Activated T-helper 17 cell treated with anti-CD3 and anti-CD28 coated beads, Interleukin-2, amount 50 U/mL, for 72 hours (primary cell): ENCODE measurements at regions not wholly inside any gene's neighbourhood (a gene's known extent, or its start where the extent isn't known, plus 50 kb on each side); places are given as distances from the start of the nearest gene placed in this dataset.

ENCODE experiments used
- ATAC-seq: fragments of 150-1000 bp; cut with Tn5 transposase; replicated peaks from 2 replicates; pipeline ENCODE4 v1.10.0; 2021; ENCODE audit warnings: mild to moderate bottlenecking, moderate library complexity
- H3K27ac Mint-ChIP-seq: one replicate; pipeline ENCODE4 v1.8.0; 2022; ENCODE audit warnings: mixed read lengths
- H3K27me3 Mint-ChIP-seq: one replicate; pipeline ENCODE4 v1.8.0; 2022; ENCODE audit warnings: mixed read lengths
- H3K36me3 Mint-ChIP-seq: one replicate; pipeline ENCODE4 v1.8.0; 2022; ENCODE audit warnings: low read depth, mild to moderate bottlenecking, mixed read lengths
- H3K4me1 Mint-ChIP-seq: one replicate; pipeline ENCODE4 v1.8.0; 2022; ENCODE audit warnings: mixed read lengths
- H3K4me3 Mint-ChIP-seq: one replicate; pipeline ENCODE4 v1.8.0; 2022; ENCODE audit warnings: mild to moderate bottlenecking, mixed read lengths
- H3K9me3 Mint-ChIP-seq: one replicate; pipeline ENCODE4 v1.8.0; 2022; ENCODE audit warnings: mixed read lengths

DNA sequence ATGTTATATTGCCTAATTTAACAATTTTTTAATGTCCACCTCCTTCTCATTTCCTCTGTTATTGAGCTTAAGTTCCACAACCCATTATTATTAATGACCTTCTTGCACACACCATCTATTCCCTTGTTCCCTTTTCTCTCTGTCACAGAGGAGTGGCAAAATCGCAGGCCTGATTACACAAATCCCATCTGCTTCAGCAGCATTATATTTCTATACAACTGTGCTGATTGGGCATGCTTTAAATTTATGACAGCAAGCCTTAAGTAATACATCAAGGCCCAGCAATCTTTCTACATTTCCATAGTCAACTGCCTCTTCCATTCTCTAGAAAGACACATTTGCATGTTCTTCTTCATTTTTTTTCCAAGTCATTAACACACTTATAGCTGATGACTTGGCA is 423.8 kb downstream of the PRDM5 start:
- ATAC-seq: no peak
- no peaks in the 10 kb centered on the region for H3K4me1 Mint-ChIP-seq
- H3K36me3 Mint-ChIP-seq: no peaks in the 10 kb centered on the region
- H3K4me3 Mint-ChIP-seq: no peak overlapping the region
- H3K9me3 Mint-ChIP-seq: peaks cover 3% of the 10 kb centered on the region
- H3K27me3 Mint-ChIP-seq: no peaks in the 10 kb centered on the region
- no peak overlapping the region for H3K27ac Mint-ChIP-seq

- Mint-ChIP-seq H3K4me1 (no peaks in the 10 kb centered on the region), H3K27ac (no peak overlapping the region), H3K36me3 (no peaks in the 10 kb centered on the region), H3K9me3 (peaks cover 4% of the 10 kb centered on the region), H3K27me3 (peaks cover 5% of the 10 kb centered on the region), H3K4me3 (no peak overlapping the region)
- no peak for ATAC-seq
Measured at GRCh38 chr4:120491481-120491880, 424.8 kb upstream of the MAD2L1 start.

GRCh38 chr4:120481756-120482155 is 415.1 kb upstream of the MAD2L1 start:
- H3K9me3 Mint-ChIP-seq: no peaks in the 10 kb centered on the region
- H3K27me3 Mint-ChIP-seq: peaks cover under 1% of the 10 kb centered on the region
- no peak for ATAC-seq
- no peaks in the 10 kb centered on the region for H3K4me1 Mint-ChIP-seq
- H3K4me3 Mint-ChIP-seq: no peak overlapping the region
- H3K36me3 Mint-ChIP-seq: no peaks in the 10 kb centered on the region
- no peak overlapping the region for H3K27ac Mint-ChIP-seq

GRCh38 chr4:120472447-120473131 is 405.9 kb upstream of the MAD2L1 start:
- Mint-ChIP-seq H3K4me3 (no peak overlapping the region), H3K9me3 (no peaks in the 10 kb centered on the region), H3K27ac (no peak overlapping the region), H3K36me3 (no peaks in the 10 kb centered on the region), H3K27me3 (no peaks in the 10 kb centered on the region), H3K4me1 (no peaks in the 10 kb centered on the region)
- no peak for ATAC-seq

GRCh38 chr4:120466429-120466828 is 399.8 kb upstream of the MAD2L1 start:
- Mint-ChIP-seq H3K4me1 (no peaks in the 10 kb centered on the region), H3K9me3 (peaks cover 13% of the 10 kb centered on the region), H3K27me3 (peaks cover 5% of the 10 kb centered on the region), H3K27ac (no peak overlapping the region), H3K36me3 (no peaks in the 10 kb centered on the region), H3K4me3 (no peak overlapping the region)
- ATAC-seq: no peak

- Mint-ChIP-seq H3K36me3 (no peaks in the 10 kb centered on the region), H3K4me3 (no peak overlapping the region), H3K27me3 (no peaks in the 10 kb centered on the region), H3K27ac (no peak overlapping the region), H3K9me3 (no peaks in the 10 kb centered on the region), H3K4me1 (no peaks in the 10 kb centered on the region)
- no peak for ATAC-seq
Measured at GRCh38 chr4:120454788-120455187, 388.1 kb upstream of the MAD2L1 start.

DNA sequence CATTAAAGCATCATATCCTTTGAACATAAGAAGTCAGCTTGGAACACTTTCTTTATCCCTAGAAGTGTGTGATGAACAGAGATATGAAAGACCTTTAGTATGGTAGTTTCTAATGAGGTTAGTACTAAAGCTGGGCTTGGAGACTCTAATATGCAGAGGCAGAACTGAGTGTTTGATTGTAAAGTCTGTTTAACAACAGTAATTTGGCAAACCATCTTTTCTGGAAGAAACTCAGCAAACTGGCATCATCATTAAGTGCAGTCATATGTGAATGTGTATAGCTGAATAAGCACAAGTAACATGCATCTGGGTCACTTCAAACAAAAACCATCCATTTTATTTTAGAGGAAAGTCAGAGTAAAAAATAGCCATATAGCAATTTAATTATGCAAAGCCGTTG is 385.9 kb upstream of the MAD2L1 start:
- Mint-ChIP-seq H3K9me3 (no peaks in the 10 kb centered on the region), H3K4me1 (no peaks in the 10 kb centered on the region), H3K27ac (no peak overlapping the region), H3K36me3 (no peaks in the 10 kb centered on the region), H3K4me3 (no peak overlapping the region), H3K27me3 (peaks cover 8% of the 10 kb centered on the region)
- no peak for ATAC-seq

- H3K27me3 Mint-ChIP-seq: peaks cover 8% of the 10 kb centered on the region
Measured at GRCh38 chr4:120452001-120452400, 385.4 kb upstream of the MAD2L1 start.

DNA sequence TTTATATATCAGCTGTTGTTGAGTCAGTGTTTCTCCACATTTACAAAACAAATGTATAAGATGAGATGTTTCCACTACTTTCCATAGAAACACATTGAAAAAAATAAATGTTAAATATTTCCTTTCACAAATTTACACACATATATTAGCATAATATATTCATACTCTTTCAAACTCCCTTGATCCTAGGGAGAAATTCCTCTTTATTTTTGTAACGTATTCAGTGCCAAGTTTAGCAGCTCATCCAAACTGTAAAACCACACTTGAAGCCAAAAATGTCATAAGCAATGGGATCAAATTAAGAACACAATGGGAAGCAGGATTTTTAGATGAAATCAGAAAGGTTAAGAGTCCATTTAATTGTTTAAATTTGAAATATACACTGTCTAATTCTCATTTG is 381.1 kb upstream of the MAD2L1 start:
- Mint-ChIP-seq H3K27ac (no peak overlapping the region), H3K27me3 (peaks cover 8% of the 10 kb centered on the region), H3K4me1 (peaks cover 5% of the 10 kb centered on the region), H3K36me3 (no peaks in the 10 kb centered on the region), H3K4me3 (no peak overlapping the region), H3K9me3 (no peaks in the 10 kb centered on the region)
- no peak for ATAC-seq

More at GRCh38 chr4:120452001-120452400, 385.4 kb upstream of the MAD2L1 start:
- no peak overlapping the region for H3K27ac Mint-ChIP-seq
- no peaks in the 10 kb centered on the region for H3K36me3 Mint-ChIP-seq
- no peak for ATAC-seq
- no peaks in the 10 kb centered on the region for H3K9me3 Mint-ChIP-seq
- H3K4me1 Mint-ChIP-seq: no peaks in the 10 kb centered on the region
- H3K4me3 Mint-ChIP-seq: no peak overlapping the region

DNA sequence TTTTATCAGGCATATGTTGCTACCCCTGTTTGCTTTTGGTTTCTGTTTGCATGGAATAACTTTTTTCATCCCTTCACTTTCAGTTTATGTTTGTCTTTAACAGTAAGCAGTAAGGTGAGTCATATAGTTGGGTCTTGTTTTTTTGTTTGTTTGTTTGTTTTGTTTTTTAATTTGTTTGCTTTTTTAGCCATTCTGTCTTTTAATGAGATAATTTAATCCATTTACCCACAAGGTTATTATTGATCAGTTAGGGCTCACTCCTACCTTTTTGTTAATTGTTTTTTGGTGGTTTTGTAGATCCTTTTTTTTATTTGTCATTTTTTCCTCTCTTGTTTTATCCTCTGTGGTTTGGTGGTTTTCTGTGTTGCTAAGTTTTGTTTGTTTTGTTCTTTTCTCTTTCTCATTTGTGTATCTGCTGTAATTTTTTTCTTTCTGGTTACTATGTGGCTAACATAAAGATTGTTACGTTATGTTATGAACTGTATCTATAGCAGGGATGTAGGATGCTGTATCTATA is 379.5 kb upstream of the MAD2L1 start:
- H3K27ac Mint-ChIP-seq: no peak overlapping the region
- H3K27me3 Mint-ChIP-seq: peaks cover 8% of the 10 kb centered on the region
- no peaks in the 10 kb centered on the region for H3K36me3 Mint-ChIP-seq
- no peak for ATAC-seq
- H3K4me3 Mint-ChIP-seq: no peak overlapping the region
- no peaks in the 10 kb centered on the region for H3K9me3 Mint-ChIP-seq
- peaks cover 5% of the 10 kb centered on the region for H3K4me1 Mint-ChIP-seq

DNA sequence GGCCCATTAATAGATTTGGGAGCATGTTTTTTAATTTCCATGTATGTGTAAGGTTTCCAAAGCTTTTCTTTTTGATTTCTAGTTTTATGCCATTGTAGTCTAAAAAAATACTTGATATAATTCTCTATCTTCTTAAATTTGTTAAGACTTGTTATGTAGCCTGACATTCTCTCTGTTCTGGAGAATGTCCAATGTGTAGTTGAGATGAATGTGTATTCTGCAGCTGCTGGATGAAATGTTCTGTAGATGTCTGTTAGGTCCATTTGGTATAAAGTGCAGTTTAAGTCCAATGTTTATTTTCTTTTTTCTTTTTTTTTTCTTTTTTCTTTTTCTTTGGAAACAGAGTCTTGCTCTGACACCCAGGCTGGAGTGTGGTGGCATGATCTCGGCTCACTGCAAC is 378.5 kb upstream of the MAD2L1 start:
- Mint-ChIP-seq H3K4me1 (peaks cover 5% of the 10 kb centered on the region), H3K9me3 (no peaks in the 10 kb centered on the region), H3K27me3 (peaks cover 8% of the 10 kb centered on the region), H3K36me3 (no peaks in the 10 kb centered on the region), H3K27ac (no peak overlapping the region), H3K4me3 (no peak overlapping the region)
- ATAC-seq: no peak

GRCh38 chr4:120443116-120443515 is 376.5 kb upstream of the MAD2L1 start:
- H3K27ac Mint-ChIP-seq: no peak overlapping the region
- peaks cover 3% of the 10 kb centered on the region for H3K27me3 Mint-ChIP-seq
- no peak overlapping the region for H3K4me3 Mint-ChIP-seq
- ATAC-seq: no peak
- H3K36me3 Mint-ChIP-seq: no peaks in the 10 kb centered on the region
- peaks cover 5% of the 10 kb centered on the region for H3K4me1 Mint-ChIP-seq
- H3K9me3 Mint-ChIP-seq: no peaks in the 10 kb centered on the region

DNA sequence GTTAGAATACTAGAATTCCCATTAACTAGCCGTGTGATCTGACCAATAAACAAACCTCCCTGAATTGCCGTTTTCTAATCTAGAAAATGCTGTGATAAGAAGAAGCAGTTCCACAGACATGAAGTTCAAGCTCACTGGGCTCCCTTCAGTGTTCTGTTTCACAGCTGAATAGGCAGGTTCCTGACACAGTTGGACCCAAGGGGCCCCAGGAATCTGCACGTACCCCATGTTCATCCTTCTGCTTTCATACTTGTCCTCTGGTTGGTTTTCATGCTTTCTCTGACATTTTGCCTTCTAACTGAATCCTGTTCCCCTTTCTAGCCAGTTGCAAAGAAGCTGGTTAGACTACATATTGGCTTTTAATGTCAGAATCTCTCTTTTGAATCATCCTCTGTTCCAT is 374.1 kb upstream of the MAD2L1 start:
- no peaks in the 10 kb centered on the region for H3K9me3 Mint-ChIP-seq
- ATAC-seq: no peak
- H3K27me3 Mint-ChIP-seq: peaks cover 3% of the 10 kb centered on the region
- no peaks in the 10 kb centered on the region for H3K36me3 Mint-ChIP-seq
- no peak overlapping the region for H3K27ac Mint-ChIP-seq
- H3K4me3 Mint-ChIP-seq: no peak overlapping the region
- H3K4me1 Mint-ChIP-seq: no peaks in the 10 kb centered on the region

GRCh38 chr4:120435179-120435578 is 368.5 kb upstream of the MAD2L1 start:
- no peaks in the 10 kb centered on the region for H3K9me3 Mint-ChIP-seq
- ATAC-seq: no peak
- H3K27ac Mint-ChIP-seq: no peak overlapping the region
- H3K36me3 Mint-ChIP-seq: no peaks in the 10 kb centered on the region
- H3K4me1 Mint-ChIP-seq: no peaks in the 10 kb centered on the region
- H3K4me3 Mint-ChIP-seq: no peak overlapping the region
- peaks cover 3% of the 10 kb centered on the region for H3K27me3 Mint-ChIP-seq

DNA sequence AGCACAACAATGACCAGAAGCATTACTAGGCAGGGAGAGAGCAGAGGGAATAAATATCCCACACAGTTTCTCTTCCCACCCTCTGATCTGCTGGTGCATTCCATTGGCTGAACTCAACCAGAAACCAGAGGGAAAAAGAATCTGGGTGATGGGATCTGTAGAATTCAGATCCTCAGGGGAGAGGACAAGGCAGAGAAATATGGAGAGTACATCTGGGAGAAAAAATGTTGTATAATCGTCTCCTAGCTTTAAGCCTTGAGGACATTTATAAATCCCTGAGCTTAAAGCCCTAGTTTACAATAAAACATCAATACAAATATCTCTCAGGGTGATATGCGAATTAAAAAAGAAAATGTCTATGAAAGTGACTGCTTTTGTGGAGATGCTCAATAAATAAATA is 368.1 kb upstream of the MAD2L1 start:
- no peak overlapping the region for H3K4me3 Mint-ChIP-seq
- no peak overlapping the region for H3K27ac Mint-ChIP-seq
- H3K9me3 Mint-ChIP-seq: no peaks in the 10 kb centered on the region
- no peaks in the 10 kb centered on the region for H3K4me1 Mint-ChIP-seq
- H3K36me3 Mint-ChIP-seq: no peaks in the 10 kb centered on the region
- H3K27me3 Mint-ChIP-seq: peaks cover 3% of the 10 kb centered on the region
- no peak for ATAC-seq
